HT-29 (cell line): ENCODE measurements at regions not wholly inside any gene's neighbourhood (a gene's known extent, or its start where the extent isn't known, plus 50 kb on each side); places are given as distances from the start of the nearest gene placed in this dataset.
A peak's percentile ranks its signal among the peaks of the same experiment; 100 is the strongest.

Source experiments
- DNase-seq: peaks from one replicate; pipeline ENCODE4 v3.0.0-alpha.2; 2015; ENCODE audit warnings: low spot score

DNA sequence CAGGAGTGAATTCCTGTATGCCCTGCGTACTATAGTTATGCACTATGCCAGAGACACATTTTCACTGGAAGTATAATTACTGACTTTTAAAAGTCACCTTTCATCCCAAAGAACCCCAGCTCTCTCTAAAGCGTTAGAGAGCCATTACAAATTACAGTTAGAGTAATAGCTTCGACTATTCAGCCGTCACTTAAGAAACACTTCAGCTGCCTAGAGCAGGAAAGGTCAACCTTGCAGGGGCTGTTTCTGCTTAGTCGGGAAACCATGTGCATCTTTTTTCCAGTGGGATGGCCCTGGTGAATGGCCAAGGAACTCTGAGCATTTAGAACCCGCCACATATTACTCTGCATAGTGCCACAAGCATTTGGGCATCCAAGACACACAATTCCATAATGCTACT is 235.9 kb downstream of the ARRDC4 start:
- no peak for DNase-seq

DNA sequence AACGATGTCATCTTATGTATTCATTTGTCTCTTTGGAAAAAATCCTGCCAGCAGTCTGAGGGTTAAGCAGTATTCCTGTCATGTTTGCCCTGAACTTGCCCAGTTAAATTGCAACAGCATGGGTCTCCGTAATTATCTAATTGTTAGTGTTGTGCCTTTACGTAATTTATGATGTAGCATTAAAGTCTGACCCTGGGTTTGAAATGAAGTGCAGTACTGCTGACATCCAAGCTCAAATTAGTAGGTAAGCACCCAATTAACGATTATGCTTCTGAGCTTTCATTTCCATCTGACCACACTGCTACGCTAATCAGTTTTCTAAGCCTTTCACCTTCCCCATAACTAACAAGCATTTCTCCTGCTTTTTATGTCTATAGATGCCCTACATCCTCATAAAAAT is 241.8 kb downstream of the ARRDC4 start:
- no peak for DNase-seq

DNA sequence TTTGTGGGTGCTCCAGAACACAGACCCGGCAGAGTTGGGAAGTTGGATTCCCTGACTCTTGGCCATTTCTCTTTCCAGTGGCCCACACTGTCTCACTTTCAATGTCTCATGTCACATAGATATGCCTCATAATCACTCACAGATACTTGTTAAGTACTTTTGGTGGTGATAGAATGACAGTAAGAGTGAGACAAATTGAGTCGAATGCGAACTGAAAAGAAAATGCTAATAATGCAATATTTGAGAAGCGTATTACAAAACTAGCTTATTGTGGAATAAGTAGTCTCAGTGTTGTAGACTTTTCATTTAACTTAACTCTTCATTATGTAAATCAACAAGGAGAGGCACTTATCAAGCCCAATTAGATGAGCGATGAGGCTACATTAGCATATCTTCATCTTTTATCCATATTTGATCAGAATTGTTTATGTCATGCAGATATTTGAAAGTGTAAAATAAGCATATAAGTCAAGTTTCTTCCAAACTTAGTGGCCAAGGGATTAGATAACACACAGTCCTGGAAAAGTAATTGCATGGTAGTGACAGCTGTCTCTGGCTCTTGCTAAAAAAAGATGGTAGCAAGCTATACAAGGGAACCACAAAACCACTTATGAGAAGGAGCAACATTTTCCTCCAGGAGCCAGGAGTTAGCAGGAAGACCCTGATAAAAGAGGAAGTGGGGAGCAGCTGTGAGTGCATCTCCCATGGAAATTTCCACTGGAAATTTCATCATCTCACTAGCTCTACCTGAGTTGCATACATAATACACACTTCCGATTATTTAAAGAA is 243.6 kb downstream of the ARRDC4 start:
- DNase-seq = no peak

DNA sequence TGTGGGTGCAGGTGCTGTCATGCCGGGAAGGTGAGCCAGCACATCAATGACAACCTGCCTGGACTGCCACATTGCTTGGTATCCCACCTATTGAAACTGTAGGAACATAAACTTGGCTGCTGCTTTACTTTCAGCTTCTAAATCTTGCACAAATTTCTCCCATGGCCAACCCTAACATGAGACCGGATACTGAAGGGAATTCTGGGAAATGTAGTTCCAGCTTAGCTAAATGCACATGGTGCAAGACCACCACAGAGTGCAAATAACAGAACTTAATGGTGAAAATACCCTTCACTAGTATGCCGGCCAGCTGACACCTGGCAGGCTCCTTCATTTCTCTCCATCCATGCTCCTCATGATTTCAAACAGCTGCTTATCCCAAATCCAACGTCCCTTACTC is 247.4 kb downstream of the ARRDC4 start:
- no peak for DNase-seq

DNA sequence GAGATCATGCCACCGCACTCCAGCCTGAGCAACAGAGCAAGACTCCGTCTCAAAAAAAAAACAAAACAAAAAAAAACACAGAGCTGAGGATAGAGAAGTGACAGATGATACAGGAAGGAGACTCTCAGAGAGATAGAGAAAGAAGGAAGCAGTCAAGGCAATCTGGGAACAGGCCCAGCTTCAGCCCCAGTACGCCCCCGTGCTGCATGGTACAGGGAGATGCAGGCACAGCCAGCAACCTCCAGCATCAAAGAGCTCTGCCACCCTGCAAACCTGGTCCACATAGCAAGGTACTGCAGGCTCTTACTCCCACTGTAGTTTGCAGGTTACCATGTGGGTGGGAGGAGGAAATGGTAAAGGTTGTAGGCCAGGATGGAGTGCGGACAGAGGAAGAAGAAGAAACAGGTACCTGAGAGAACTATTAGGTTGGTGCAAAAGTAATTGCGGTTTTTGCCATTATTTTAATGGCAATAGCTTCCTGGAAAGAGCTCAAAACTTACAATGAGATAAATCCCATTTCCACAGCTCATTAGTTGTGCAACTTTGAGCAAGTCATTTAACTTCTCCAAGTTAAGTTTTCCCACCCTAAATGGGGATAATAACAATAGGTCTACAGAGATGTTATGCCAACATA is 253.0 kb downstream of the ARRDC4 start:
- DNase-seq = no peak

DNA sequence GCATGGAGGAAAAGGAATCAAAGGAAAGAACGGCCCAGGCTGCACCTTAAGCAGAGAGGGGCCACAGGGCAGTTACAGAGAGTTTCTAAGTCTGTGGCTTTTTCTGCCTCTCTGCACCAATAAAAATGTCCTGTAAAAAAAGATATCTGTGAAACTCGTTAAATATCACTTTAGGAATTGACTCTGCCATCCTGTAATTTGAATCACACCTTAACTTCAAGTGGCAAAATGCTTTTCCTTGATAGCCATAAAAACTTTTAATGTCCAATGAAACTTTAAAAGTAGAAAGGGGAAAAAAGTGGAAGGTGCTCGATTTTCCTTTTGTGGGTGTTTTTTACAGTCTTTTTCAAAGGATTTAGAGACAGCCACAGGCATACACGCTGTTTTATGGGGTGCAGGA is 255.7 kb downstream of the ARRDC4 start:
- no peak for DNase-seq

DNA sequence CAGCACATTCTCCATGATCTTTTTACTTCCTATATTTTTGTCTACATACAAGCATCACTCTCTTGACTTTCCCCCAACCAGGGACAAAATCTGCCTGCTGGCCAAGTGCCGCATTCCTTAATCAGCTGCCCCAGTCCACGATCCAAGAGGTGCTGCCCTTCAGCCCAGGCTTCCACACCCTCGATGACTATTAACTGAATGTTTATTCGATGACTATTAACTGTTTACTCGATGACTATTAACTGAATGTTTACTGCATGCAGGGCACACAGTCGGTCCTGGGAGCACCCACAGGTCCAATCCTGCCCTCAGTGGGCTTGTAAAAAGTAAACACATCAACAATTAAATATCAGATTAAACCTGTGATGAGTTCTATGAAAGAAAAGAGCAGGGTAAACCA is 256.9 kb downstream of the ARRDC4 start:
- DNase-seq = no peak

DNA sequence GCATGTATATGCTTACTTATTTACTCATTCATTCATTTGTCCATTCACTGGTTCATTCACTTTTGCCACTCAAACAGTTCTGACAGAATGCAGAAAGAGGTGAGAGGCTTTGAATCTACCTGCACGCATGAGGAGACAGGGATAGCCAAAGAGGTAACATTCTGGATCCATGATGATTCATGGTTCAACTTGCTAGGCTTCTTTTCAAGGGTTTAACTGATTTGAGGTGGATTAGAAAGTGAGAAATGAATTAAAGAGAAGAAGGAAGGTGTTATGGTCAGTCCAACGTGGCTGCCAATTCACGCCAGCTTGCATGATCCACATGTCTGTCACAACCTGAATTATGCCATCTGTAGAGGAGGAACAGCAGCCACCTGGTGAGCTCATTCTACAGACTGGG is 260.6 kb downstream of the ARRDC4 start:
- no peak for DNase-seq

DNA sequence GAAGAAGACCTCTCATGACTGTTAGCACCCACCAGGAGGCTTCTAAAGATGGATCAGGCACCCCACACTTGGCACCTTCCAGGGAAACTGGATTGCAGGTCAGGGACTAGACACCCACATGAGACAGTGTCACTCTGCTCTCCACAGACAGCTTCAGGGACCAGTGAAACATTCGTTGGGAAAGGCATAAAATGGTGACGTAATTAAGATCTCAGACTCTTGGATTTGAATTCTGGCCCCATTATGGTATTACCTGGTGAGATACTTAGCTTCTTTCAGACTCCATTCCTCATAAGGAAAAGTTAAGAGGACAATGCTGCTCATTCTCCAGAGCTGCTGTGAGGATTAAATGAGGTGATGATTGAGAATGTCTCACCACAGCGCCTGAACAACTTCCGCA is 261.1 kb downstream of the ARRDC4 start:
- DNase-seq = no peak

DNA sequence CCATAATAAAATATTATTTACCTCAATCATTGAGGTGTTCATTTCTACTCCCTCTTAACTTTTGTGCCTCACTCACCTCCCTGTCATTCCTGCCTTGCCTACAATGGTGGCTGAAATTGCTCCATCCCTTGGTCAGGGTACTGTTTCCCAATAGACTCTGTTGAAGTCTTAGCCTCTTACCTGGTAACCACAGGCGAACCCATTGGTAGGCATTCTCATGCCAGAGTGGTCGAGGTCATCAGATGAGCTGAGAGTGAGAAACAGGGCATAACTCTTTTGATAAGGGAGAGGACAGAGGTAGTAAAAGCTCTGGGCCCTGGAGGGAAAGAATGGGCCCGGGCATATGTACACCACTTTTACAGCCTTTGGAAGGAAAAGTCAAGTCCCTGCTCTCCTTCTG is 265.6 kb downstream of the ARRDC4 start:
- no peak for DNase-seq

DNA sequence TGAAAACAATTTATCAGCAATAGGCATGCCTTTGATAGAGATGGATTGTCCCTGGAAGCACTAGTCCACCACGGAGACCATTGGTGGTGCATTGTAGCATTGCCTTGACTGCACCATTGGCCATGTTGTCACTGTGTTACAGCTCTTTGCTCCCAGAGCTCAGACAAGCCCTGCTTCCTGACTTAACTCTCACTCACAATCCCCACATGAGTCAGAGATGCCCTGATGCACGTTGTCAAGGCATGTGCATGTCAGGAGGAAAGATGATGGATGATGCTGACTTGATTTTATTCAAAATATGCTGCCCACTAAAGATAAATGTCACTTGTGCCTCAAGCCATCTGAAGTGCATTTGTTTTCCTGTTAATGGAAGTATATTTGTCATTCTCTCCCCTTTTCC is 266.1 kb downstream of the ARRDC4 start:
- DNase-seq = no peak

DNA sequence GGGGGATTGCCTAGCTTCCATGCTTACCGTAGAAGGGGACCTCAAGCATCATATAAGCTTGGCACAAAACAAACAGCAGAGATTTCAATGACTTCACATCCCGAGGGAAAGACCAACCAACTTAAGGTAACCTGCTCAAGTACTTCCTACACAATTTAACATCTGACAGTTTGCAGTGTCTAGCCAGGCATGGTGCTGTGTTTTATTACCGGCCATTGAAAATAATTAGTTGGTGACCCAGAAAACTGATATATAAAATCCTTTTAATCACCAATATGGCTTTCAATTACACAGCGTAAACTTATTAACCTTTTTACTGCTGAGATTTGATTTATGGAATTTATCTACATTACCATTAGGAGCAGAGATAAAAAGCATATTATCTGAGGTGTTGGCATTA is 268.3 kb downstream of the ARRDC4 start:
- DNase-seq = no peak

DNA sequence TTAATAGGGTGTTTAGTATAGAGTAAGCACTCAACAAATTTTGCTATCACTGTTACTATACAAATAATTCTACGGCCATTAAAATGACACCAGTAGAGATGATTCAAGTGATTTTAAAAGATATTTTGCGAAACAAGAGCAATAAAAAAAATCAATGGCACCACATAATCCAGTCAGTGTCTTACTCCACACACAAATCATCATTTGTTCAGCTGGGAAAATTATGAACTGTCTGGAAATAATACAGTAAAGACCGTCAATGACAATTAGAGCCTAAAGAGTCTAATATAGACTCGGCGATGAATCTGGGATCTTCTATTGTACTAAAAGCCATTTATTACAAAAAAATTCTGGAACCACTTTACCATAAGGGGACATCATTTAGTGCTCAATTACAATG is 270.5 kb downstream of the ARRDC4 start:
- DNase-seq = no peak

DNA sequence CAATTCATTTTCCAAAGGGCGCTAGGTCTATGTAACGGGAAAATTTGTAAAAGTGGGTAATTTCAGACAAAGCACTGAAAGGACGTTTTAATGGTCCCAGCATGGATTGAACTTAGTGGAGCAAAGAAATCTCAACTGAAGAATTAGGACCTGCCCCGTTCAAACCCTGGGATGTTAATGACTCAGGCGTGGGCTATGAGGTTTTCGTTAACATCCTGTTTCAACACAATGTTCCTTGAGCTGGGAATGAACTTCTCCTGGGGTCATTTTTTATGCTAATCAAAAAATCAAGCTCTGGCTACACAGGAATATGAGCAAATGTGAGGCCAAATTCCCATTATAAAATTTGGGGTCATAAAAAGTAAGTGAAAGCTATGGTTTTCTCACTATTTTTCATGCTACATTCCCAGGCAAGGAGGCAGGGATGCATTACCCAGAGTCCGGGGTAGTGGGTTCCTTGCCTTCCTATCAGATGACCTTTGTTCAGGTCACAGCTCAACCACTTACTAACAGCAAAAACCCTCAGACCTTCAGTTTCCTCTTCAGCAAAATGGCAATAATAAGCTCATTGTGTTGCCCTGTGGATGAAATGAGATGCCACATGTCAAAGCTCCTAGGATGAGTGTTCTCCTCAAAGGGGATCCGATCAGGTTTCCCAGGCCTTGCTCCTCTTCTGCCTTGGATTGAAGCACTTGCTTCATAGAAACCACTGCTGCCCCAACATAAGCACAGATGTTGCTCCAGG is 271.4 kb downstream of the ARRDC4 start:
- DNase-seq = no peak

DNA sequence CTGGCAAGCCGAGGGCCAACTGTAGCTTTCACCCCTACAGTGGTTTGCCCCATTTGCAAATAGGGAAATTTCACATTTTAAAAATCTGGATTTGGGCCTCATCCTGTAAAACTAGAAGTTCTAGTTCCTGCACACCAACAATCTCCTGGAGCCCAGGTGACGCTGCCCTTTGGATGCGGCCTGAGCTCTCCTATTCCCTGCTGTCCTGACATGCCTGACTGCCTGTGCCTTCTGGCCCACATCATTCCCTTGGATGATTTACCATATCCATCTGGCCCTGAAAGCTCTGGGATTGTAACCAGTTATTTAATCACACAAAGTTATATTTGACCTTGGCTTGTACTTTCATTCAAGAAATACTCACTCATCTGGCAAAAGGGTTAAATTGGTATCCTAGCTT is 272.3 kb downstream of the ARRDC4 start:
- DNase-seq = no peak

DNA sequence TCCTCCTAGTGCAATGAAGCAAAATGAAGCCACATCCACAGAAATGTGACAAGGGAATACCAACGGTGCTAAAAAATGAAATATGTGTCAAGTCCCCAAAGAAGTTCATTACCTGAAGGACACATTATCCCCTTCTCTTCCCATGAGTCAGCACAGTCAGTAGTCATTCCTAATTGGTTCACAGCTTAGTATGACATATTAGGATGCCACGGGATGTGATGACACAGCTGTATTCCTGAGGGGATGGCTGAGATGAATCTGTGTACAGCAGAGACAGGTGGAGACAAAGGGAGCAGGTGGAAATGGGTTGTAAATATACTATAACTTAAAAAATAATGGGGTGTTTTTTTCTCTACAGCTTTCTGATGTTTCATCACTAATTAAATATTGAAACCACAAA is 273.4 kb downstream of the ARRDC4 start:
- DNase-seq = no peak

DNA sequence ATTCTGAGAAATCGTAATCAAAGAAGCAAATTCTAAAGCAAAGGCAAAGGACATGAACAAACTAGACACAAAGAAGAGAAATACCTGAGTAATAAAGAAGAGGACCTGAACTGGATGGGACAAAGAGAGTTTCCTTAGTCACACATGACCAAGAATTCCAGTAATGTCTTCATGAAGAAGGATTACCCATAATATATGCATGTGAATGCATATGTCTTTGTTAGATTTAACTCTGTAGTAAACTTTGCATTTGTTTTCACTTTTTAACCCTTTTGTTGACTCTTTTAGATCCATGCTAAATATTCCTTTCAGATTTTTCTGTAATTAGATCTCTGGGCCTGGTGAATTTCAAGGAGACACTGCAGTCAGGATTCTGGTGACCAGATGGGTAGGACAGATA is 279.8 kb downstream of the ARRDC4 start:
- DNase-seq = no peak

DNA sequence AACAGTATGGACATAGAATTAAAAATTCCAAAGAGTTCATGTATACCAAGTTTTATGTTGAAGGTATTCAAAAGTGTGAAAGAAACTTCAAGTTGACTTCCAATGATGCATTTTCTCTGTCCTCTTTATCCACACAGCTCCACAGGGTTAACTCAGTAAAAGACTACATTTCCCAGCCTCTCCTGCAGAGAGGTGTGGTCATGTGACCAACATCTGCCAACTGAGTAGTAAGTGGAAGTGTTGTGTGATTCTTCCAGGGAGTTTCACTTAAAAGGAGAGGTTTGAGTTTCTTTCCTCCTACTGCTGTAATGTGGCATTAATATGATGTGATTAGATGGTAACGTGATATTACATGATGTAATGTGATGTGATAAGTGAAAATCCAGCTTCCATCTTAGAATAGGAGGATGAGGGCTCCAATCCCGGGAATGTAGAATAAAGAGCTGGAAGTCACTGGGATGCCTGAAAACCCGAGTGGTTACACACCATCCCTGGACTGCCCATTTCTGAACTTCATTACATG is 280.6 kb downstream of the ARRDC4 start:
- DNase-seq = peak; percentile 22

DNA sequence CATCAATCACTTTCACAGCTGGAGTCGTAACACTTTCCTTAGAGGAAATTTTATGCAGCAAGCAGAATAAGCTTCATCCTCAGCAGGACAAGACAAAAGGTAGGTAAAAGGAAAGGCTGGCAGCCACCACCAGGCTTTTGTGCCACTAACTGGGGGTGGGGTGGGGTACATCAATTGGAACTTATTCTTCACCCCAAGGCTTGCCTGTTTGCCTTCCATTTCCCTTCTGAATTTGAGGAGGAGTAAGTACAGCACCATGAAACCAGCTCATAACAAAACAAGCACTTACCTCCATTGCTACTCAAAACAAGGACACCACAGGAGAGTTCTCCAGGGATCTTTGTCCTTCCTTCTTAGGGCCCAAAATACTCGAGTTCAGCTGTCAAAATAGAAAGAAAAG is 296.8 kb downstream of the ARRDC4 start:
- DNase-seq = no peak

DNA sequence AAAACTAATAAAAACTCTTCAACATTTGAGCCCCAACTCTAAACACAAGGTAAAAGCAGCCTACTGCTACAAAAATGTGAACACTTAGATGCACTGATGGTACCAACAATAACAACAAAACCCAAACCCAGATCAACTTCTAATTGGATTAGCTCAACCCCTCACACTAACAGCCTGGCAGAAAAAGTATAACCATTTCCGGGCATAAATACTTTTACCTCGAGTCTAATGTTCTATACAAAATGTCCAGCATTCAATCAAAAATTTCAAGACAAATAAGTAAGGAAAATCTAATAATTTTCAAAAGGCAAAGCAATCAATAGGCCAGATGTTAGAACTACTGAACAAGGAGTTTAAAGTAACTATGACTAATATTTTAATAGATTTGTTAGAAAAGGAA is 303.3 kb downstream of the ARRDC4 start:
- no peak for DNase-seq

DNA sequence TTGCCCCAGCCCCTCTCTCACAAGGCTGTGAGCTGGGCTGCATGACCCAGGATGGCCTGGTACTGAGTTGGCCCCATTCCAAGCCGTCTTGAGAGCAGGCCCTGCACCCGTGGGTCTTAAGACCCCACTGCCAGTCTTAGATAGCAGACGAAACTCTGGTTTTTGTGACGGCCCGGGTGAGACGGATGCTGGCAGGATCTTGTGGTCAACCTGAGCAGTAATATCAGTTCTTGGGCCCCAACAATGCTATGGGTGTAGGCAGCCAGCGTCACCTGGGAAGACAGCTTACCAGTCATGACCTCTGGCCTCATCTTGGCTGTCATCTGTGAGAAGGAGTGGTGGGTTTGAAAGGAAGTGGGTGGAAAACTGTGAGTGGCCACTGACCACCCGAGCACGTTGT is 305.8 kb downstream of the ARRDC4 start:
- DNase-seq = no peak

DNA sequence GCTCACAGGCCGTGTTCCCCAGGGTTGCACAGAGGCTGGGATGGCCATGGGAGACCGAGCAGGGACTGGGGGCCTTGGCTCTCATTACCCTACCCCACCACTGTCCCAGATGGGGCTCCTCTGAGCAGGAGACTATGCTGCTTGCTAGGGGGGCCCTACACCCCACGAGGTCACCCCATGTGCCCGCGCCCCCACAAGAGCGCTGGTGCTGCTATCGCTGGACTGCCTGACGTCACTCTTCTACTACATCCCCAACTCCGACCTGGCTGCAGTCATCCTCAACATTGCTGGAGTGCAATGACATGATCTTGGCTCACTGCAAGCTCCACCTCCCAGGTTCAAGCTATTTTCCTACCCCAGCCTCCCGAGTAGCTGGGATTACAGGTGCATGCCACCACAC is 307.7 kb downstream of the ARRDC4 start:
- no peak for DNase-seq

DNA sequence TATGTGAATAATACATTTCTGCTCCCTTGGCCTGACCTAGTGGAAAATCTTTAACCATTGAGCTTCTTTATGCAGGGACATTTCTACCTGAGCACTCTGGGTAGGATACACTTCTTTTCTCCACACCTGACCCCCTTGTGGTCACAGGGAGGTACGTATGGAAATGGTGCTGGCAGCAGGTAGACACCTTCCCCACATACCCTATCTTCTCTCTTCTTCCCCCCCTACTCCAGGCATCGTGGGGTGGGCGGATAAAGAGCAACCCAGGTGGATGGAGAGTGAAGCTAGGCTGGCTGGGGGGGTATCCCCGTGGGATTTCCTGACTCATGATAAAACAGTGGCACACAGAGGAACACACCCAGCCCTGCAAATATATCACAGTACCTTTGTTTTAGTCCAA is 312.1 kb downstream of the ARRDC4 start:
- peak; percentile 9 for DNase-seq
